ENCODE measurements at regions not wholly inside any gene's neighbourhood (a gene's known extent, or its start where the extent isn't known, plus 50 kb on each side); places are given as distances from the start of the nearest gene placed in this dataset.
"Not testable (repeated sequence)": the region's sequence is repeated elsewhere in the genome, so short reads cannot be mapped to it uniquely, and the experiment has no call there.

DNA sequence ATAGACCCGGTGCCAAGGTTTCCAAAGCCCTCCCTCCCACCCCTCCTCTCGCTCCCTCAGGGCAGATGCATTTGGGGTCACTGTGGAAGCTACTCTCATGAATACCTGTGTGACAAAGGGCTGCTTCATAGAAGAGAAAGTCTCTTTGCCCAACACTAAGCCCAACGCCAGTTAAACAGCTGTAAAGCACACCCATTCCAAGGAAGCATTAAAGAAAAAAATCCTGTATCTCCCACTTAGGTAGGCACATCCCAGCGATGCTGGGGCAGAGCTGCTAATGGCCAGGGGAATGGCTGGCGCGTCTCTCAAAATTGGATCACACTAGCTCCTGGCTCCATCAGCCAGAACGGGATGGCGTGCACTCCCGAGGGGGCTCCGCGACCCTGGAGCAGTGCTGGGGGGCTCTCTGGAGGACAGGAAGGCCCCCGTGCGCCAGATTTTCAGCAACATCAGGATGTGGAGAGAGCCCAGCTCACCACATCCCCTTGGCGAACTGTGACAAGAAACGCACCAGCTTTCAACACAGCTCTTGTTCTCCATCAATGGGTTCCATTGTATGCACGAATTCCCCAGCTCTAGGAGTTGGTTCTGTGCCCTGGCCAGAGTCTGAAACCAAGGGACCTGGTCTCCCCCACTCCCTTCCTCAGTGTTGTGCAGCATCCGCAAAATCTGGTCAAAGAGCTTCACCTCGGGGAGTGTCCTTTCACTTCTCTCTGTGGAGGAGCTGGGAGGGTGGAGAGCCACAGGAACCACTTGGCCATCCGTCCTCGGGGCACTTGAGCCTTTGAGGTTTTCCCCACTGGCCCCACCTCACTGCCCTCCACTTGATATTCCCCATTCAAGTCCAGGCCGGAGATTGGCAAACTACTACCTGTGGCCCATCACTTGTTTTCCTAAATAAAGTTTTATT lies 74.1 kb downstream of the TFAP2C start:
- Histone ChIP-seq H3K27me3 (ENCODE audit: low read depth, low read length) (peaks cover 11% of the 10 kb centered on the region; the same call in 1 of the 2 replicates), H3K4me3 (ENCODE audit: low read length) (no peak overlapping the region), H2AFZ (ENCODE audit: low read depth, low read length) (no peak overlapping the region), H3K4me2 (ENCODE audit: low read length) (no peak overlapping the region), H3K27ac (ENCODE audit: low read length) (no peak overlapping the region), H3K36me3 (replicated peaks; ENCODE audit: low read depth, low read length) (no peaks in the 10 kb centered on the region), H4K20me1 (ENCODE audit: insufficient read depth, low read length) (no peaks in the 10 kb centered on the region), H3K9me3 (ENCODE audit: insufficient read depth, low read length) (no peaks in the 10 kb centered on the region), H3K4me1 (ENCODE audit: low read length) (no peaks in the 10 kb centered on the region), H3K9ac (ENCODE audit: low read length) (no peak overlapping the region), H3K79me2 (ENCODE audit: low read length) (no peaks in the 10 kb centered on the region)
- TF ChIP-seq EZH2phosphoT487 (IDR thresholded peaks at IDR 0.05; ENCODE audit: low read depth), result no peak
- TF ChIP-seq, protein P1, sequence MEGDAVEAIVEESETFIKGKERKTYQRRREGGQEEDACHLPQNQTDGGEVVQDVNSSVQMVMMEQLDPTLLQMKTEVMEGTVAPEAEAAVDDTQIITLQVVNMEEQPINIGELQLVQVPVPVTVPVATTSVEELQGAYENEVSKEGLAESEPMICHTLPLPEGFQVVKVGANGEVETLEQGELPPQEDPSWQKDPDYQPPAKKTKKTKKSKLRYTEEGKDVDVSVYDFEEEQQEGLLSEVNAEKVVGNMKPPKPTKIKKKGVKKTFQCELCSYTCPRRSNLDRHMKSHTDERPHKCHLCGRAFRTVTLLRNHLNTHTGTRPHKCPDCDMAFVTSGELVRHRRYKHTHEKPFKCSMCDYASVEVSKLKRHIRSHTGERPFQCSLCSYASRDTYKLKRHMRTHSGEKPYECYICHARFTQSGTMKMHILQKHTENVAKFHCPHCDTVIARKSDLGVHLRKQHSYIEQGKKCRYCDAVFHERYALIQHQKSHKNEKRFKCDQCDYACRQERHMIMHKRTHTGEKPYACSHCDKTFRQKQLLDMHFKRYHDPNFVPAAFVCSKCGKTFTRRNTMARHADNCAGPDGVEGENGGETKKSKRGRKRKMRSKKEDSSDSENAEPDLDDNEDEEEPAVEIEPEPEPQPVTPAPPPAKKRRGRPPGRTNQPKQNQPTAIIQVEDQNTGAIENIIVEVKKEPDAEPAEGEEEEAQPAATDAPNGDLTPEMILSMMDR (IDR thresholded peaks at IDR 0.05; ENCODE audit: low read depth, low read length), result no peak

DNA sequence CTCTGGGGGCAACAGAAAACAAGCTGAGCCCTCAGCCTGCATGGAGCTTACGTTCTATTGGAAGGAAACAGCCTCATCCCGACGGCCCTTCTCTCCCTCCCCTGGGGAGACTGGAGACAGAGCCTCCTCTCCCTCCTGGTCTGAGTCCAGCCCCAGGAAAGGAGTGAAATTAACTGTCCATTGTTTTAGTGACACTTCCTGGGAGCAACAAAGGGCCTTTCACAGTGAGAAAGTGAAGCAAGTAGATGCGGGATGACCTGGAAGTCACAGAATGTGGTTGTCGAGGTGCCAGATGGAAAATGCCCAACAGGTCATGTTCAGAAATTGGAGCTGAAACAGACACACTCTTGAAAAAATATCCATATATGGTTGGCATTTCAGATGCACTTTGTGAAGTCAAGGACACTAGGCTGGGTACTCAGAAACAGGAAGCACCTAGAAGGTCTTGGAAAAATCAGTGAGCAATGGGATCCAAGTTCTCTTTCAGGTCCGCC lies 77.8 kb downstream of the TFAP2C start:
- no peak overlapping the region for H3K27ac ChIP-seq (ENCODE audit: low read length)
- H3K4me1 ChIP-seq (ENCODE audit: low read length), result no peaks in the 10 kb centered on the region
- H3K79me2 ChIP-seq (ENCODE audit: low read length), result no peaks in the 10 kb centered on the region
- no peaks in the 10 kb centered on the region for H4K20me1 ChIP-seq (ENCODE audit: insufficient read depth, low read length)
- no peak for TF ChIP-seq EZH2phosphoT487 (IDR thresholded peaks at IDR 0.05; ENCODE audit: low read depth)
- TF ChIP-seq, protein P1 (IDR thresholded peaks at IDR 0.05; ENCODE audit: low read depth, low read length), result no peak
- no peaks in the 10 kb centered on the region for H3K36me3 ChIP-seq (replicated peaks; ENCODE audit: low read depth, low read length)
- H2AFZ ChIP-seq (ENCODE audit: low read depth, low read length), result no peak overlapping the region
- H3K4me2 ChIP-seq (ENCODE audit: low read length), result no peak overlapping the region
- H3K9ac ChIP-seq (ENCODE audit: low read length), result no peak overlapping the region
- no peak overlapping the region for H3K4me3 ChIP-seq (ENCODE audit: low read length)
- H3K27me3 ChIP-seq (ENCODE audit: low read depth, low read length), result peaks cover 13% of the 10 kb centered on the region
- H3K9me3 ChIP-seq (ENCODE audit: insufficient read depth, low read length), result no peaks in the 10 kb centered on the region

DNA sequence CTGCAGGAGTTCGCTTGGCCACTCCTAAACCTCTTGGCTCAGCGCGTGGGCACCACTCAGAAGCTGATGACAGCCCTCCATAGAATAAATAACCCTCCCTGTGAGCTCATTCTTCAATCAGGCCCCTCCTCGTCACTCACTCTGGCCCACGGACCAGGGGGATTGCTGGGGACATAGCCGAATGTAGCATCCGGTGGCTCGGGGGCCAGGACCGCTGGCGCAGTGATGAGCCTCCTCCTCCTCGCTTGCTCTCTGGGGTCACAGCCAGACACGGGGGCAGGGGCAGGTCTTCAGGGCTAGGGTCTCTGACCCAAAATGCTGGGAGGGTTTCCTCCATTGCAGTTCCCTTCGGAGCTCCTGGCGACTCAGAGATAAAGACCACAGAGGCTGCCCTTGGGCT lies 79.9 kb downstream of the TFAP2C start:
- Histone ChIP-seq H4K20me1 (ENCODE audit: insufficient read depth, low read length) (no peaks in the 10 kb centered on the region), H3K36me3 (replicated peaks; ENCODE audit: low read depth, low read length) (no peaks in the 10 kb centered on the region), H3K9ac (ENCODE audit: low read length) (no peak overlapping the region), H3K4me1 (ENCODE audit: low read length) (no peaks in the 10 kb centered on the region), H3K27me3 (ENCODE audit: low read depth, low read length) (peaks cover 13% of the 10 kb centered on the region), H3K79me2 (ENCODE audit: low read length) (no peaks in the 10 kb centered on the region), H3K9me3 (ENCODE audit: insufficient read depth, low read length) (no peaks in the 10 kb centered on the region), H2AFZ (ENCODE audit: low read depth, low read length) (no peak overlapping the region), H3K4me2 (ENCODE audit: low read length) (no peak overlapping the region), H3K27ac (ENCODE audit: low read length) (no peak overlapping the region), H3K4me3 (ENCODE audit: low read length) (no peak overlapping the region)
- TF ChIP-seq EZH2phosphoT487 (IDR thresholded peaks at IDR 0.05; ENCODE audit: low read depth), result no peak
- TF ChIP-seq, protein P1 (IDR thresholded peaks at IDR 0.05; ENCODE audit: low read depth, low read length), result no peak

DNA sequence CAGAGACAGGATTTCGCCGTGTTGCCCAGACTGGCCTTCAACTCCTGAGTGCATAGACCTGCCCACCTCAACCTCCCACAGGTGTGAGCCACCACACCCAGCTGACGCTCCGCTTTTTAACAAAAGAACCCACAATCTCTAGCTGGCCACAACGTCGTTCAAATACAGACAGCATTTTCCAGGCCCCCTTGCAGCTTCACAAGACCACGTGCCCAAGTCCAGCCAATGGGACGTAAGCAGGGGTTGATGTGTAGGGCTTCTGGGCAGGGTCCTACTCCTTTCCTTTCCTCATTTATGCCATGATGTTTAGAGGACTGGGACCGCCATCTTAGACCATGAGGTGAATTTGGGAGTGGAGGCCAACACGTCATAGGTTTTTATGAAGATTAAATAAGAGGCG lies 81.0 kb downstream of the TFAP2C start:
- no peaks in the 10 kb centered on the region for H4K20me1 ChIP-seq (ENCODE audit: insufficient read depth, low read length)
- H3K4me1 ChIP-seq (ENCODE audit: low read length), result no peaks in the 10 kb centered on the region
- TF ChIP-seq EZH2phosphoT487 (IDR thresholded peaks at IDR 0.05; ENCODE audit: low read depth), result no peak
- TF ChIP-seq, protein P1 (IDR thresholded peaks at IDR 0.05; ENCODE audit: low read depth, low read length), result no peak
- H3K9ac ChIP-seq (ENCODE audit: low read length), result no peak overlapping the region
- H3K79me2 ChIP-seq (ENCODE audit: low read length), result no peaks in the 10 kb centered on the region
- no peak overlapping the region for H3K27ac ChIP-seq (ENCODE audit: low read length)
- no peaks in the 10 kb centered on the region for H3K36me3 ChIP-seq (replicated peaks; ENCODE audit: low read depth, low read length)
- H3K4me2 ChIP-seq (ENCODE audit: low read length), result no peak overlapping the region
- H3K27me3 ChIP-seq (ENCODE audit: low read depth, low read length), result peaks cover 10% of the 10 kb centered on the region; the same call in 1 of the 2 replicates
- no peak overlapping the region for H3K4me3 ChIP-seq (ENCODE audit: low read length)
- no peak overlapping the region for H2AFZ ChIP-seq (ENCODE audit: low read depth, low read length)
- H3K9me3 ChIP-seq (ENCODE audit: insufficient read depth, low read length), result no peaks in the 10 kb centered on the region

DNA sequence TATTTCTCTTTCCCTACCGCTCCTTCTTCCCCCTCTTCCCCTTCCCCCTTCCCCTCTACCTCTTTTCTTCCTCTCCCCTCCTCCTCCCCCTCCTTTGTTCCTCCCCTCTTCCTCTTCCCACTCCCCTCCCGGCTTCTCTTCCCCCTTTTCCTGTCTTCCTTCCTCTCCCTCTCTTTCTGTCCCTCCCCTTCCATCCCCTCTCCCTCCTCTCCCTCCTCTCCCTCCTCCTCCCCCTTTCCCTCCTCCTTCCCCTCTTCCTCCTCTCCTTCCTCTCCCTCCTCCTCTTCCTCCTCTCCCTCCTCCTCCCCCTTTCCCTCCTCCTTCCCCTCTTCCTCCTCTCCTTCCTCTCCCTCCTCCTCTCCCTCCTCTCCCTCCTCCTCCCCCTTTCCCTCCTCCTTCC lies 81.5 kb downstream of the TFAP2C start:
- H3K9me3 ChIP-seq (ENCODE audit: insufficient read depth, low read length); H3K36me3 ChIP-seq (replicated peaks; ENCODE audit: low read depth, low read length); H3K27ac ChIP-seq (ENCODE audit: low read length); H3K4me2 ChIP-seq (ENCODE audit: low read length); H3K27me3 ChIP-seq (ENCODE audit: low read depth, low read length); H3K4me3 ChIP-seq (ENCODE audit: low read length); H3K9ac ChIP-seq (ENCODE audit: low read length); H4K20me1 ChIP-seq (ENCODE audit: insufficient read depth, low read length); H3K4me1 ChIP-seq (ENCODE audit: low read length); H2AFZ ChIP-seq (ENCODE audit: low read depth, low read length); H3K79me2 ChIP-seq (ENCODE audit: low read length): not testable (repeated sequence)
